H1 (cell line): ENCODE measurements at regions not wholly inside any gene's neighbourhood (a gene's known extent, or its start where the extent isn't known, plus 50 kb on each side); places are given as distances from the start of the nearest gene placed in this dataset.

Source experiments
- CTCF ChIA-PET: fragments of 300-600 bp; sonication (Branson Sonifier 250); formaldehyde crosslinking; loops from one replicate; lab custom pipeline; 2021; ENCODE audit not compliant: partially characterized antibody; lab: Charles Lee
- POLR2A ChIA-PET: fragments of 300-600 bp; sonication (Branson Sonifier 250); formaldehyde crosslinking; loops from one replicate; lab custom pipeline; 2021; ENCODE audit warnings: inconsistent platforms; ENCODE audit not compliant: partially characterized antibody; lab: Charles Lee
- DNase-seq, 2 experiments: peaks; one replicate each; pipeline versions ENCODE4 v3.0.0 to v3.0.0-alpha.2; 2010 to 2022; ENCODE audit warnings: low spot score in 2 of 2, low read depth in 1 of 2, mixed read lengths in 1 of 2
- FAIRE-seq: peaks from 2 replicates; lab custom pipeline; 2011; peaks lifted over from hg19 to GRCh38; lab: Jason Lieb, UNC
- H2AFZ ChIP-seq: 2 replicates; pipeline ENCODE4 v1.8.1; 2012; ENCODE audit warnings: low read length, inconsistent platforms
- H2AK5ac ChIP-seq: 2 replicates; pipeline ENCODE4 v1.6.1; 2013; ENCODE audit warnings: low read depth, low read length
- H2BK120ac ChIP-seq: replicated peaks from 2 replicates; pipeline ENCODE3; 2013; ENCODE audit warnings: low read depth, low read length, inconsistent platforms
- H2BK12ac ChIP-seq: 2 replicates; pipeline ENCODE4 v1.6.1; 2013; ENCODE audit warnings: low read depth, low read length
- H2BK15ac ChIP-seq: 2 replicates; pipeline ENCODE4 v1.6.1; 2013; ENCODE audit warnings: low read length
- H2BK20ac ChIP-seq: 2 replicates; pipeline ENCODE4 v1.6.1; 2013; ENCODE audit warnings: low read length
- H2BK5ac ChIP-seq: 2 replicates; pipeline ENCODE4 v1.6.1; 2013; ENCODE audit warnings: low read depth, low read length
- H3K14ac ChIP-seq: 2 replicates; pipeline ENCODE4 v1.6.1; 2013; ENCODE audit warnings: inconsistent platforms; ENCODE audit not compliant: insufficient read length
- H3K18ac ChIP-seq: 2 replicates; pipeline ENCODE4 v1.6.1; 2013; ENCODE audit warnings: low read length; ENCODE audit errors: extremely low read depth
- H3K23ac ChIP-seq: 2 replicates; pipeline ENCODE4 v1.6.1; 2013; ENCODE audit warnings: inconsistent platforms; ENCODE audit not compliant: insufficient read length
- H3K23me2 ChIP-seq: 2 replicates; pipeline ENCODE4 v1.6.1; 2013; ENCODE audit warnings: low read depth, low read length
- H3K27ac ChIP-seq: 2 replicates; pipeline ENCODE4 v1.6.1; 2011; ENCODE audit warnings: low read depth, low read length, inconsistent platforms
- H3K27me3 ChIP-seq, 4 experiments: replicated peaks in 1 of 4; 1 replicate in 1 of 4; 2 replicates in 3 of 4; pipeline versions ENCODE4 v1.6.1 to v1.8.1; 2011 to 2013; ENCODE audit warnings: low read length in 3 of 4, mild to moderate bottlenecking in 3 of 4, inconsistent platforms in 2 of 4, mixed read lengths in 2 of 4, moderate library complexity in 1 of 4; ENCODE audit not compliant: control insufficient read depth in 3 of 4, insufficient read depth in 3 of 4; ENCODE audit errors: extremely low read depth in 1 of 4
- H3K36me3 ChIP-seq, 4 experiments: 2 replicates each; pipeline versions ENCODE4 v1.6.1 to v1.8.1; 2011 to 2013; ENCODE audit warnings: mild to moderate bottlenecking in 4 of 4, low read length in 3 of 4, moderate library complexity in 2 of 4, control low read depth in 1 of 4, inconsistent platforms in 1 of 4; ENCODE audit not compliant: insufficient read depth in 4 of 4, control insufficient read depth in 2 of 4
- H3K4ac ChIP-seq: replicated peaks from 2 replicates; pipeline ENCODE3; 2013; ENCODE audit warnings: low read length, low read depth, mixed read lengths, inconsistent platforms; ENCODE audit not compliant: insufficient read length
- H3K4me1 ChIP-seq, 4 experiments: replicated peaks in 1 of 4; 1 replicate in 1 of 4; 2 replicates in 3 of 4; pipeline versions ENCODE4 v1.6.1 to v1.8.1; 2011 to 2013; ENCODE audit warnings: low read length in 3 of 4, inconsistent platforms in 2 of 4, mixed read lengths in 1 of 4; ENCODE audit not compliant: insufficient read depth in 4 of 4, control insufficient read depth in 3 of 4
- H3K4me2 ChIP-seq, 2 experiments: 2 replicates each; pipeline versions ENCODE4 v1.6.1 to v1.8.1; 2011 to 2013; ENCODE audit warnings: low read depth in 2 of 2, low read length in 2 of 2, control low read depth in 1 of 2, inconsistent platforms in 1 of 2, mild to moderate bottlenecking in 1 of 2; ENCODE audit not compliant: insufficient read depth in 1 of 2
- H3K4me3 ChIP-seq, 4 experiments: fragments of 200-600, 300-600 bp in 1 of 4; sonication (generic), shearing (Covaris generic), sonication (Bioruptor Twin) in 1 of 4; 2 replicates each; pipeline versions ENCODE4 v1.5.1 to v1.8.1; 2011 to 2016; ENCODE audit warnings: low read length in 4 of 4, low read depth in 3 of 4, control low read depth in 2 of 4, inconsistent platforms in 2 of 4, mild to moderate bottlenecking in 2 of 4, mixed read lengths in 1 of 4, moderate library complexity in 1 of 4; ENCODE audit not compliant: insufficient read depth in 2 of 4; ENCODE audit errors: extremely low read depth in 1 of 4
- H3K56ac ChIP-seq: replicated peaks from 2 replicates; pipeline ENCODE3; 2013; ENCODE audit warnings: low read depth, mild to moderate bottlenecking, mixed read lengths, low read length, inconsistent platforms; ENCODE audit not compliant: insufficient read length
- H3K79me1 ChIP-seq: 2 replicates; pipeline ENCODE4 v1.6.1; 2013; ENCODE audit warnings: low read depth, low read length, control low read depth
- H3K79me2 ChIP-seq, 2 experiments: 2 replicates each; pipeline versions ENCODE4 v1.6.1 to v1.8.1; 2012 to 2013; ENCODE audit warnings: low read length in 2 of 2, mild to moderate bottlenecking in 2 of 2, inconsistent platforms in 1 of 2; ENCODE audit not compliant: insufficient read depth in 2 of 2, control insufficient read depth in 1 of 2
- H3K9ac ChIP-seq, 4 experiments: replicated peaks in 1 of 4; 1 replicate in 1 of 4; 2 replicates in 3 of 4; pipeline versions ENCODE4 v1.6.1 to v1.8.1; 2011 to 2013; ENCODE audit warnings: low read depth in 3 of 4, low read length in 3 of 4, control low read depth in 2 of 4, mild to moderate bottlenecking in 2 of 4, moderate library complexity in 2 of 4, inconsistent platforms in 1 of 4; ENCODE audit errors: extremely low read depth in 1 of 4
- H3K9me3 ChIP-seq, 2 experiments: 2 replicates each; pipeline versions ENCODE4 v1.6.1 to v1.8.1; 2012 to 2013; ENCODE audit warnings: mild to moderate bottlenecking in 2 of 2, moderate library complexity in 2 of 2, control low read depth in 1 of 2, inconsistent platforms in 1 of 2, low read depth in 1 of 2, low read length in 1 of 2, mixed read lengths in 1 of 2; ENCODE audit not compliant: insufficient read depth in 2 of 2
- H4K20me1 ChIP-seq, 2 experiments: replicated peaks in 1 of 2; 2 replicates each; pipeline versions ENCODE3 to v1.8.1; 2011 to 2013; ENCODE audit warnings: inconsistent platforms in 2 of 2, low read length in 2 of 2, mild to moderate bottlenecking in 1 of 2; ENCODE audit not compliant: insufficient read depth in 2 of 2, control insufficient read depth in 1 of 2
- H4K5ac ChIP-seq: 2 replicates; pipeline ENCODE4 v1.6.1; 2013; ENCODE audit warnings: low read length, low read depth, mixed read lengths, inconsistent platforms; ENCODE audit not compliant: insufficient read length
- H4K8ac ChIP-seq: 2 replicates; pipeline ENCODE4 v1.8.0; 2013; ENCODE audit warnings: mild to moderate bottlenecking, moderate library complexity, low read length, inconsistent platforms; ENCODE audit not compliant: insufficient read depth; ENCODE audit errors: extremely low read depth
- H4K91ac ChIP-seq: replicated peaks from 2 replicates; pipeline ENCODE3; 2013; ENCODE audit warnings: low read length, mixed read lengths, inconsistent platforms; ENCODE audit not compliant: insufficient read length
- EP300 ChIP-seq, 2 experiments: IDR thresholded peaks; 1 replicate in 1 of 2; 2 replicates in 1 of 2; pipeline ENCODE4 v1.6.1; 2011 to 2012; ENCODE audit warnings: low read depth in 2 of 2, low read length in 2 of 2, mild to moderate bottlenecking in 2 of 2, borderline replicate concordance in 1 of 2, inconsistent platforms in 1 of 2, moderate library complexity in 1 of 2
- GABPA ChIP-seq: IDR thresholded peaks from 2 replicates; pipeline ENCODE4 v1.6.1; 2011; ENCODE audit warnings: mild to moderate bottlenecking, low read length, moderate library complexity, borderline replicate concordance; ENCODE audit not compliant: insufficient read depth
- GTF2F1 ChIP-seq: IDR thresholded peaks from 2 replicates; pipeline ENCODE4 v1.6.1; 2012; ENCODE audit warnings: low read depth, low read length, improper control_type of control experiment, borderline replicate concordance
- NRF1 ChIP-seq: IDR thresholded peaks from 2 replicates; pipeline ENCODE4 v1.6.1; 2011; ENCODE audit warnings: mild to moderate bottlenecking, low read depth, low read length, improper control_type of control experiment
- SIX5 ChIP-seq: IDR thresholded peaks from 2 replicates; pipeline ENCODE4 v1.6.1; 2011; ENCODE audit warnings: mild to moderate bottlenecking, low read depth, low read length
- TEAD4 ChIP-seq: IDR thresholded peaks from 2 replicates; pipeline ENCODE4 v1.6.1; 2012; ENCODE audit warnings: low read depth, low read length, inconsistent platforms, mixed read lengths
- whole genome bisulfite sequencing, 2 experiments: shearing (Covaris generic) in 1 of 2; methylation state at CpG; one replicate each; pipeline versions ENCODE4 v1.1.6 to v1.1.7; 2013 to 2015; ENCODE audit warnings: low lambda C conversion rate in 2 of 2, mixed read lengths in 2 of 2, inconsistent platforms in 1 of 2, low coverage in 1 of 2, missing lambda C conversion rate in 1 of 2; ENCODE audit not compliant: insufficient replicate concordance in 2 of 2, insufficient coverage in 1 of 2, insufficient read length in 1 of 2; ENCODE audit errors: extremely low coverage in 1 of 2, missing lambda C conversion rate in 1 of 2; 5-methylcytosine and 5-hydroxymethylcytosine counted together

GRCh38 chr6:26257272-26257671 is 107.7 kb upstream of the BTN3A2 start:
- Histone ChIP-seq H2BK120ac (no peak overlapping the region), H3K4me2 (no peak overlapping the region), H3K27me3 (no peaks in the 10 kb centered on the region), H3K9ac (no peak overlapping the region; a peak in 1 of 7 replicates), H3K4me3 (no peak overlapping the region), H3K56ac (no peak overlapping the region), H3K14ac (no peak overlapping the region), H3K4me1 (peaks cover 0 to 4% (median 0%) of the 10 kb centered on the region in 4 experiments; a peak in 1 of 7 replicates), H2BK5ac (no peak overlapping the region), H3K23me2 (no peaks in the 10 kb centered on the region), H3K9me3 (no peaks in the 10 kb centered on the region), H4K91ac (no peak overlapping the region), H3K79me2 (peaks cover 0 to 13% of the 10 kb centered on the region in 2 experiments; a peak in 3 of 4 replicates), H3K4ac (no peak overlapping the region), H3K36me3 (no peaks in the 10 kb centered on the region), H4K8ac (no peak overlapping the region), H3K23ac (no peak overlapping the region), H4K20me1 (peaks cover 0 to 3% of the 10 kb centered on the region in 2 experiments), H2AFZ (no peak overlapping the region), H3K18ac (no peak overlapping the region), H4K5ac (no peak overlapping the region), H2BK15ac (no peak overlapping the region), H3K27ac (no peak overlapping the region), H3K79me1 (no peaks in the 10 kb centered on the region), H2AK5ac (no peak overlapping the region; the same call in 1 of the 2 replicates), H2BK12ac (no peak overlapping the region), H2BK20ac (no peak overlapping the region)
- FAIRE-seq (no peak), DNase-seq (no peak)
- ChIA-PET POLR2A (interaction anchor here (1.2 to 25.5 kb wide), 6 partner anchors 23 to 133 kb away, joined by 3 to 758 read pairs (median 15); a partner anchor contains a TSS), CTCF (interaction anchor here (0.6 to 6.4 kb wide), 3 partner anchors 14 to 876 kb away, joined by 3 to 93 read pairs (median 6); a partner anchor contains a TSS)
- TF ChIP-seq TEAD4: no peak
- no peak for TF ChIP-seq SIX5
- TF ChIP-seq GTF2F1: no peak
- no peak for TF ChIP-seq NRF1
- no peak for TF ChIP-seq EP300 (IDR thresholded peaks at IDR 0.05; ENCODE audit: borderline replicate concordance in 1 of 2, low read depth in 2 of 2, low read length in 2 of 2)
- no peak for TF ChIP-seq GABPA
- WGBS, 2 experiments: 83% methylated on average over 7 of the region's 7 CpGs; no CpG with 5 or more reads in 1 of the 2 experiments
